ENCODE measurements at regions not wholly inside any gene's neighbourhood (a gene's known extent, or its start where the extent isn't known, plus 50 kb on each side); places are given as distances from the start of the nearest gene placed in this dataset.
A peak's percentile ranks its signal among the peaks of the same experiment; 100 is the strongest.
"Not testable (repeated sequence)": the region's sequence is repeated elsewhere in the genome, so short reads cannot be mapped to it uniquely, and the experiment has no call there.

DNA sequence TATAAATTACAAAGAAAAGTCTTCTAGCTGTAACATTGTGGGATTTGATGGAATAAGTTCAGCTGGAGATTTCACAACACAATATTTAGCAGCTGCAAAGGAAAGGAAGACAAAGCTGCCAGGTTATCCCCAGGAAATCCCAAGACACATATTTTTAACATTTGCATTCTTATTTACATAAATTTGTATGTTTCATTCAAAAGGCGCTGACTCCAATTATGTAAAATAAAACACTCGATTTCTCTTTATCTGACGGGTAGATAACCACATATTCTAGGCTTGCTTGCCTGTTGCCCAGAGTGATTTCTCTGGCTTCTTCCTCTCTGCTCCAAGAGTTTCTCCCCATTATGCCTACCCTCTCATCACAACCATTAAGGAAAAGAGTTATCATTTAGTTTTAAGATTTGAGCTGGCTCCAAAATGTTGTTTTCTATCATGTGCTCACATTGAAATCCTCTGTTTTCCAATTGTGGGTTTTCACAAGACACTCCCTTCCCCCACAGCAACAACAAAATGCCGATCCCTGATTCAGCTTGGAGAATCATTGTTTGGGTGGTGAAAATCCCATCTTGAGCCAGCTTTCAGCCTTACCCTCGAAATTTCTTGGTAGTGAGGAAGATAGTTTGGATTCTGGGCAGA, 128.2 kb upstream of the RASGEF1B start:
- H3K36me3 ChIP-seq (ENCODE audit: control insufficient read depth, insufficient read depth, low read length): no peaks in the 10 kb centered on the region
- H3K27ac ChIP-seq (ENCODE audit: low read depth, low read length, severe bottlenecking): peak overlapping the region; percentile 86
- 100% methylated on average over 2 of the region's 5 CpGs; no CpG with 5 or more reads in 1 of the 2 experiments for WGBS, 2 experiments (ENCODE audit: insufficient coverage in 2 of 2)
- H3K9me3 ChIP-seq (ENCODE audit: control insufficient read depth, low read length): peaks cover 12% of the 10 kb centered on the region
- no peak overlapping the region for H3K4me3 ChIP-seq (ENCODE audit: extremely low read depth, insufficient read depth, low read length, poor library complexity, severe bottlenecking)
- peaks cover 18% of the 10 kb centered on the region for H3K4me1 ChIP-seq (ENCODE audit: control insufficient read depth, insufficient read depth, low read length, poor library complexity, severe bottlenecking)

DNA sequence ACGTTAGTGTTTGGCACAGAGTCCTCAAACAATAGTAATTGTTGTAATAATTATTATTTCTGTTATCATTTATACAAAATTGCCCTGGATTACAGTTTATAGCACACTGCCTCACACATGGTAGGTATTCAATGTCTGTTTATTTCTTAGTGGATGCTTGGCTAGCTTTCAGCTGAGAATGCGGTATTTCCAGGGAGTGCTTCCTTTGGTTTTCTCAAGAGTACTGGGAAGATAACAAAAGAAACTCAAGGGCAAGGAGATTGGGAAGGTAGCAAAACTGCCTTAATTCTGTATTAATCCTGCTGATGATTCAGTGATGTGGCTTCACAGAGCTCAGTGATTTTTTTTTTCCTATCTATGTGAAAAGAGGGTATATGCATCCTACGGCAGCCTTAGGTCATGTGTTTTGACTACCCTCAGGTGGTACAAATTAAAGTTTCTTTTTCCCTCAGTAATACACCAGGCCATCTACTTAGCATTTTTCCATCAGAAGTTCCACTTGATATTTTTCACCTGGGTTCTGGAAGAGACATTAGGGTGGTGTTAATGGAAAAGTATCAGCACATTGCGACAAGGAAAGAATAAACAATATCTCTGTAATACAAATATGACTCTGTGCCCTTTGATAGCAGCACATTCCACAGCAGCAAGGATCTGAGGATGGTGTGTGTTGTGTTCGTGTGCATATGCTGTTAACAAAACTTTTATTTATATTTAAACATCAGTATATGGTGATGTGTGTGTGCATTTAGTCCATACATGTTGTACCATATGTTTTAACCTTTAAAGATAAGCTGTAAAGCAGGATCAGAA, 124.3 kb upstream of the RASGEF1B start:
- no peak overlapping the region for H3K4me3 ChIP-seq (ENCODE audit: extremely low read depth, insufficient read depth, low read length, poor library complexity, severe bottlenecking)
- H3K4me1 ChIP-seq (ENCODE audit: control insufficient read depth, insufficient read depth, low read length, poor library complexity, severe bottlenecking): peaks cover 13% of the 10 kb centered on the region
- H3K9me3 ChIP-seq (ENCODE audit: control insufficient read depth, low read length): peaks cover 12% of the 10 kb centered on the region

DNA sequence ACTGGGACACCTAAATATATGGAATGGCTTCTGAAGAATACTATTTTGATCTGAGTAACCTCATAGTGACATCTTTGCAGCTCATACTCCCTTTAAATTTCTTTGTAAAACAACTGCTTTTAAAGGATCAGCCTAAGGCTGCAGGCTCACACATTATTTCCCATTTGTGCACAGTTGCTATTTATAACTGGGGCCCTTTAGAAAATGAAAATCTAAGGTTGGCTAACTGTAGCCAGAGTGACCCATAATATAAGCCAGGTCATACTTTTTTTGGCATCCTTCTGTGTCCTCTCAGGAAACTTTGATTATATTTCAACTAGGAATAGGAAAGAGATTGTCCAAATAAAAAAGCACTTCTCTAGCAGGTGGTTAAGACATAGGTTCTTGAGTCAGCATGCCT, 123.6 kb upstream of the RASGEF1B start:
- Histone ChIP-seq H3K9me3 (ENCODE audit: control insufficient read depth, low read length) (peaks cover 12% of the 10 kb centered on the region), H3K36me3 (ENCODE audit: control insufficient read depth, insufficient read depth, low read length) (no peaks in the 10 kb centered on the region), H3K4me3 (ENCODE audit: extremely low read depth, insufficient read depth, low read length, poor library complexity, severe bottlenecking) (no peak overlapping the region)

More for the DNA sequence above, 124.3 kb upstream of the RASGEF1B start:
- 100% methylated on average over 1 of the region's 5 CpGs; no CpG with 5 or more reads in 1 of the 2 experiments for WGBS, 2 experiments (ENCODE audit: insufficient coverage in 2 of 2)
- Histone ChIP-seq H3K36me3 (ENCODE audit: control insufficient read depth, insufficient read depth, low read length) (no peaks in the 10 kb centered on the region), H3K27ac (ENCODE audit: low read depth, low read length, severe bottlenecking) (no peak overlapping the region)

DNA sequence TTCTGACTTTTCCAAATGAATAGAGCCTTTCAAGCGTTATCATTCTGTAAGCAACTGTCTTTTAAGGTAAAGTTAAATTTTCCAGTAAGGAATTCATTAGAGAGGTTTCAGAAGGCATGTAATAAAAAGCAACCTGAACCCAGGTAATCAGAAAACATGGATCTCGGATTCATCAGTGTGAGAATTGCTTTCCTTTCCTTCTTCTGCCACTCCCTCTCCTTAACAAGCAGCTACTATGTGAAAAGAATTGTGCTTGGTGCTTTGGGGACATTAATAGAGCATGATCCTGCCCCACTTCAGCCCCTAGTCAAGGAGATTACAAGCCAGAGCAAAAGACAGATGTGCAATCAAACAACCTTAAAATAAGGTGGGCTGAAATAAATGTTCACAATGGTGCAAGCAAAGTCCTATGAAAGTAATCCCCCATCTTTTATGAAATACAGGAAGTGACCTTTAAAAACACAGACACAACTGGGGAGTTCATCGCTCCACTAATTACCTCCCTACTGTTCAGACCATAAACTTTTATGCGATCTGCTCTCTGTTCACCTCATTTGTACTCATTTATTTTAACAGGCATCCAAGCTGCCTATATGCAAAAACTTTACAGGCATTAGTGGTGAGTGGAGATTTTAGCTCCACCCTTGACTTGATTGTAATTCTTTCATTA, 122.9 kb upstream of the RASGEF1B start:
- Histone ChIP-seq H3K27ac (ENCODE audit: low read depth, low read length, severe bottlenecking) (no peak overlapping the region), H3K36me3 (ENCODE audit: control insufficient read depth, insufficient read depth, low read length) (no peaks in the 10 kb centered on the region), H3K9me3 (ENCODE audit: control insufficient read depth, low read length) (peaks cover 12% of the 10 kb centered on the region), H3K4me3 (ENCODE audit: extremely low read depth, insufficient read depth, low read length, poor library complexity, severe bottlenecking) (no peak overlapping the region), H3K4me1 (ENCODE audit: control insufficient read depth, insufficient read depth, low read length, poor library complexity, severe bottlenecking) (peaks cover 3% of the 10 kb centered on the region)
- 89 to 90% methylated on average over 1 to 2 of the region's 4 CpGs for WGBS, 2 experiments (ENCODE audit: insufficient coverage in 2 of 2)

More for the DNA sequence above, 123.6 kb upstream of the RASGEF1B start:
- Histone ChIP-seq H3K4me1 (ENCODE audit: control insufficient read depth, insufficient read depth, low read length, poor library complexity, severe bottlenecking) (peaks cover 8% of the 10 kb centered on the region), H3K27ac (ENCODE audit: low read depth, low read length, severe bottlenecking) (no peak overlapping the region)

DNA sequence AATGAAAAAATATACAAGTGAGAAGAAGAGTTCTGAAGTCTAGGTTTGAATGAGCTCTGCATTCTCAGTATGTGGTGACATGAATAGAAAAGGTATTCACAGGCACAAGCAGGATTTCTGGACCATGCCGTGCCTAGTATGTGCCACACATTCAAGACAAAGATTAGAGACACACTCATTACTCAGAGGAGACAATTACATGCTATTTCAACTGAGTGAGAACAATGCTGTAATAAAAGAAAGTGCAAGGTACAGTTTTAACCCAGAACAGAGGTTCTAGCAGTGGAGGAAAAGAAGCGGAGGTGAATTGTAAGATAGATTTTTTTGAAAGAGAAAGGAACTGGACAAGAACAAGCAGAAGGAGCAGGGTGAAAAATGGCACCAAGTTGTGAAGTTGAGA, 121.0 kb upstream of the RASGEF1B start:
- H3K36me3 ChIP-seq (ENCODE audit: control insufficient read depth, insufficient read depth, low read length): no peaks in the 10 kb centered on the region
- peaks cover 3% of the 10 kb centered on the region for H3K4me1 ChIP-seq (ENCODE audit: control insufficient read depth, insufficient read depth, low read length, poor library complexity, severe bottlenecking)
- H3K27ac ChIP-seq (ENCODE audit: low read depth, low read length, severe bottlenecking): no peak overlapping the region
- 78 to 88% methylated on average over 1 to 2 of the region's 2 CpGs for WGBS, 2 experiments (ENCODE audit: insufficient coverage in 2 of 2)
- no peak overlapping the region for H3K4me3 ChIP-seq (ENCODE audit: extremely low read depth, insufficient read depth, low read length, poor library complexity, severe bottlenecking)
- peaks cover 3% of the 10 kb centered on the region for H3K9me3 ChIP-seq (ENCODE audit: control insufficient read depth, low read length)

DNA sequence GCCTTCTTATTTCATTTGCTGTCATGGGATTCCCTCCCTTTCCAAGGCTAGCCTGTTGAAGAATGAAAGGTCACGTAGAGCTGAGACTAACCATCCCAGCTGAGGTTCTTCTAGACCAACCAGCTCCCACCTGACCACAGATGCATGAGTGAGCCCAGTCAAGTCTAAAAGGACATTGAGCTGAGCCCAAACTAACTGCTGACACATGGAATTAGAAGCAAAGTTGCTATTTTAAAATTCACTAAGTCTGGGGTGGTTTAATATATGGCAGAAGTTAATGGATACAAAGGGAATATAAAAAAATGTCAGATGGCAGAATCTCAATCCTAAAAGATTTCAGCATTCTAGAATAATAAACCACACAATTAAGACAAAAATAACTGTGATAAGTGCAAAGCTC, 118.9 kb upstream of the RASGEF1B start:
- Histone ChIP-seq H3K9me3 (ENCODE audit: control insufficient read depth, low read length) (no peaks in the 10 kb centered on the region), H3K4me3 (ENCODE audit: extremely low read depth, insufficient read depth, low read length, poor library complexity, severe bottlenecking) (no peak overlapping the region), H3K27ac (ENCODE audit: low read depth, low read length, severe bottlenecking) (no peak overlapping the region), H3K36me3 (ENCODE audit: control insufficient read depth, insufficient read depth, low read length) (no peaks in the 10 kb centered on the region), H3K4me1 (ENCODE audit: control insufficient read depth, insufficient read depth, low read length, poor library complexity, severe bottlenecking) (no peaks in the 10 kb centered on the region)
- WGBS, 2 experiments (ENCODE audit: insufficient coverage in 2 of 2): 88% methylated on average over 1 of the region's 1 CpG; no CpG with 5 or more reads in 1 of the 2 experiments

DNA sequence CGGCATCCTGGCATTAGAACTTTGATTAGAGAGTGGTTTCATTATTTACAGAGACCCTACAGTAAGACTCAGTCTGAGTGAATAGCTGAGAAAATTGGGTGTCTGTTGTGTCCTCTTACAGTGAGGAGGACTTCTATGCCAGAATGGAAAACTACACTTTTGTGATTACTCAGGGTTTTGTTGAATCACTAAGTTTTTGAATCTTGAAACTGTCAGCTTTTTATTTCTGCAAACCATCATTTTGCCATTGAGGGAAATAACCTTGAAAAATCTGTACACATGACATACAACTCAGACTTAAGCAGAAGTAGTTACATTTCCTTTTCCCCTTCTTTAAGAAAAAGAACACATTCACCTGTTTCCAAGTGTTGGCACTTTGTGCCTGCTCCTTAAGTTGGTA, 117.6 kb upstream of the RASGEF1B start:
- no peaks in the 10 kb centered on the region for H3K36me3 ChIP-seq (ENCODE audit: control insufficient read depth, insufficient read depth, low read length)
- H3K4me3 ChIP-seq (ENCODE audit: extremely low read depth, insufficient read depth, low read length, poor library complexity, severe bottlenecking): no peak overlapping the region
- no peaks in the 10 kb centered on the region for H3K9me3 ChIP-seq (ENCODE audit: control insufficient read depth, low read length)
- H3K27ac ChIP-seq (ENCODE audit: low read depth, low read length, severe bottlenecking): no peak overlapping the region
- WGBS, 2 experiments (ENCODE audit: insufficient coverage in 2 of 2): no CpG with 5 or more reads among the region's 1 CpG
- no peaks in the 10 kb centered on the region for H3K4me1 ChIP-seq (ENCODE audit: control insufficient read depth, insufficient read depth, low read length, poor library complexity, severe bottlenecking)

DNA sequence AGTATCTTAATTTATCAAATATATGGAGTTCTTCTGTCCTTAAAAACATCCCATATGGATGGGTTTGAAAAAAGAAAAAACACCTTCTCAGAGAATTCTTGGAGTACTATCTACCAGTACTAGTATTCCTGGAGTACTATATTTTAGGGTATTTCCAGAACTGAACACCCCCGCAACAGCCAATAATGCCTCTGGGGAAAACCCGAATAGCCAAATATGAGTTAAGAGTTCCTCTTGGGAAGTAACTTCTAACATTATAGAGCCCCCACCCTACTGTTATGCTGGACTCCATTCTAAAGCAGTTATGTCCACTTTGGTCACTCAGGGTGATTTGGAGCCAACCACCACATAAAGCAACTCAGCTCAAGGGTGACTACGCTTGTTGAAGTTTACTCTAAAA, 115.0 kb upstream of the RASGEF1B start:
- Histone ChIP-seq H3K27ac (ENCODE audit: low read depth, low read length, severe bottlenecking) (no peak overlapping the region), H3K9me3 (ENCODE audit: control insufficient read depth, low read length) (no peaks in the 10 kb centered on the region), H3K36me3 (ENCODE audit: control insufficient read depth, insufficient read depth, low read length) (no peaks in the 10 kb centered on the region), H3K4me1 (ENCODE audit: control insufficient read depth, insufficient read depth, low read length, poor library complexity, severe bottlenecking) (no peaks in the 10 kb centered on the region), H3K4me3 (ENCODE audit: extremely low read depth, insufficient read depth, low read length, poor library complexity, severe bottlenecking) (no peak overlapping the region)
- 92% methylated on average over 2 of the region's 3 CpGs; no CpG with 5 or more reads in 1 of the 2 experiments for WGBS, 2 experiments (ENCODE audit: insufficient coverage in 2 of 2)

DNA sequence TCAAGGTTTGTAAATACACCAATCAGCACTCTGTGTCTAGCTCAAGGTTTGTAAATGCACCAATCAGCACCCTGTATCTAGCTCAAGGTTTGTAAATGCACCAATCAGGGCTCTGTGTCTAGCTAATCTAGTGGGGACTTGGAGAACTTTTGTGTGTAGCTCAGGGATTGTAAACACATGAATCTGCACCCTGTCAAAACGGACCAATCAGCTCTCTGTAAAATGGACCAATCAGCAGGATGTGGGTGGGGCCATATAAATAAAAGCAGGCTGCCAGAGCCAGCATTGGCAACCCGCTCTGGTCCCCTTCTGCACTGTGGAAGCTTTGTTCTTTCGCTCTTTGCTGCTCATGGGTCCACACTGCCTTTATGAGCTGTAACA, 109.3 kb upstream of the RASGEF1B start:
- H3K36me3 ChIP-seq (ENCODE audit: control insufficient read depth, insufficient read depth, low read length); H3K4me3 ChIP-seq (ENCODE audit: extremely low read depth, insufficient read depth, low read length, poor library complexity, severe bottlenecking); H3K27ac ChIP-seq (ENCODE audit: low read depth, low read length, severe bottlenecking); H3K4me1 ChIP-seq (ENCODE audit: control insufficient read depth, insufficient read depth, low read length, poor library complexity, severe bottlenecking); H3K9me3 ChIP-seq (ENCODE audit: control insufficient read depth, low read length): not testable (repeated sequence)
- 93 to 97% methylated on average over 3 of the region's 3 CpGs for WGBS, 2 experiments (ENCODE audit: insufficient coverage in 2 of 2)

DNA sequence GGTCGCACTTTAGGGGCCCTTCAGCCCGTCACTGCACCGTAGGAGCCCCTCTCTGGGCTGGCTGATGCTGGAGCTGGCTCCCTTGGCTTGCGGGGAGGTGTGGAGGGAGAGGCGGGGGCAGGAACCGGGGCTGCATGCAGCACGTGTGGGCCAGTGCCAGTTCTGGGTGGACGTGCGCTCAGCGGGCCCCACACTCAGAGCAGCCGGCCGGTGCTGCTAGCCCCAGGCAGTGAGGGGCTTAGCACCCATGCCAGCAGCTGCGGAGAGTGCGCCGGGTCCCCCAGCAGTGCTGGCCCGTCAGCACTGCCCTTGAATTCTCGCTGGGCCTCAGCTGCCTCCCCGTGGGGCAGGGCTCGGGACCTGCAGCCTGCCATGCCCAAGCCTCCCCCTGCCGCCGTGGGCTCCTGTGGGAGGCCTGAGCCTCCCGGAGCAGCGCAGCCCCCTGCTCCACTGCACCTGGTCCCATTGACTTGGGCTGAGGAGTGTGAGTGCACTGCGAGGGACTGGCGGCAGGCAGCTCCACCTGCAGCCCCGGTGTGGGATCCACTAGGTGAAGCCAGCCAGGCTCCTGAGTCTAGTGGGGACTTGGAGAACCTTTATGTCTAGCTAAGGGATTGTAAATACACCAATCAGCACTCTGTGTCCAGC, 108.8 kb upstream of the RASGEF1B start:
- Histone ChIP-seq H3K9me3 (ENCODE audit: control insufficient read depth, low read length) (no peaks in the 10 kb centered on the region), H3K4me3 (ENCODE audit: extremely low read depth, insufficient read depth, low read length, poor library complexity, severe bottlenecking) (no peak overlapping the region), H3K27ac (ENCODE audit: low read depth, low read length, severe bottlenecking) (no peak overlapping the region), H3K36me3 (ENCODE audit: control insufficient read depth, insufficient read depth, low read length) (no peaks in the 10 kb centered on the region), H3K4me1 (ENCODE audit: control insufficient read depth, insufficient read depth, low read length, poor library complexity, severe bottlenecking) (no peaks in the 10 kb centered on the region)
- whole genome bisulfite sequencing, 2 experiments (ENCODE audit: insufficient coverage in 2 of 2): 91 to 98% methylated on average over 20 to 21 of the region's 26 CpGs
